Lower leg skin (tissue), 4 donors: ENCODE measurements at regions not wholly inside any gene's neighbourhood (a gene's known extent, or its start where the extent isn't known, plus 50 kb on each side); places are given as distances from the start of the nearest gene placed in this dataset.

Experiments
- DNase-seq, 2 donors: peaks; one replicate each; pipeline ENCODE4 v3.0.0-alpha.2; 2019; ENCODE audit warnings: low spot score in 2 of 2
- H3K4me3 ChIP-seq: fragments of 200-600 bp; sonication (generic); 2 replicates; pipeline ENCODE4 v1.5.1; 2017; ENCODE audit warnings: mild to moderate bottlenecking, low read depth; ENCODE audit not compliant: poor library complexity, severe bottlenecking
- CTCF ChIP-seq, 3 donors: fragments of 450-650 bp; IDR thresholded peaks; one replicate each; pipeline ENCODE4 v1.5.1; 2016; ENCODE audit warnings: antibody characterized with exemption in 3 of 3, mild to moderate bottlenecking in 3 of 3, moderate library complexity in 2 of 3
- POLR2A ChIP-seq, 2 donors: fragments of 450-650 bp; IDR thresholded peaks; one replicate each; pipeline ENCODE4 v1.6.1; 2016 to 2017; ENCODE audit warnings: antibody characterized with exemption in 2 of 2, mild to moderate bottlenecking in 1 of 2, moderate library complexity in 1 of 2
- WGBS, 2 donors: methylation state at CpG; one replicate each; pipeline ENCODE4 v1.1.5; 2018; 5-methylcytosine and 5-hydroxymethylcytosine counted together
- intact Hi-C: fragments of 100-400 bp; cut with DNase I; formaldehyde crosslinking; loops from one replicate; pipeline ENCODE4 v1.15.0; 2023; ENCODE audit warnings: low total_unique reads

DNA sequence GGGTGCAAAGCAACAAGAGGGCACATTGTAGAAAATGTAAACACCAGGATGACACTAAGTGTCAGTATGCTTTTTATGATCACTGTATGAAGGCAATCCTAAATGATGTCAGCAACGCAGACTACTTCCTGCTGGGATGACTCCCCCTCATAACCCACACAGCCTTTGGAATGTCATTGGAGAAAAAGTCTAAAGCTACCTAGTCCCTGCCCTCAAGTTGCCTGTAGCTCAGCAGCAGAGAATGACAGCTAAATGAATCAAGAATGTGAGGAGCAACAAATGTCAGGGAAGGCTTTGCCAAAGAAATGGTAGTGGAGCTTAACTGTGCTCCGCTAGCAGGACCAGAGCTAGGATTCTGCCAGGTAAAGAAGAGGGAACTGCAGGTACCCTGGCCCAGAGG is 555.6 kb downstream of the CD83 start:
- no peak for TF ChIP-seq CTCF (IDR thresholded peaks at IDR 0.05)
- WGBS, 2 donors: 93 to 95% methylated on average over 2 of the region's 2 CpGs
- intact Hi-C loops: no loop called here

DNA sequence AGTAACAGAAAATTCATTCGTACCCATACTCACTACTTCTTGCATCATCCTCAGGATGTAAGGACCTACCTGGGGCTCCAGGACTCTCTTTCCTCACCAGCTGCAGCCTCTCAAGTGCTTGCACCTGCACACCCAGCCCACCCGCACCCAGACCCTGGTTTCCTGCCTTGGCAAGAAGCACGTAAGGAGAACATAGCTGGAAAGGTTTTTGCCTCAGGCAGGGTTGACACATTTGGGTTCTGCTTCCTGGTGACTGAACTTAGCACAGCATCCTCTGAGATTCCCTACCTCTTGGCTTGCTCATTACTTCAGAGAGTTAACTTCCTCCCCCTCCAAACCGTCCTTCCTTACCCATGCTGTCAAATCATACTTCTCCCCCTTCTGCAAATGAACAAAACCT is 556.9 kb downstream of the CD83 start:
- intact Hi-C loops: no loop called here
- TF ChIP-seq CTCF (IDR thresholded peaks at IDR 0.05) (no peak), POLR2A (IDR thresholded peaks at IDR 0.05) (no peak)
- 80 to 81% methylated on average over 4 of the region's 4 CpGs for WGBS, 2 donors
- no peak for DNase-seq
- no peak overlapping the region for H3K4me3 ChIP-seq

More for the DNA sequence above, 555.6 kb downstream of the CD83 start:
- no peak for DNase-seq
- no peak overlapping the region for H3K4me3 ChIP-seq

- DNase-seq: no peak
- 95 to 97% methylated on average over 7 of the region's 7 CpGs for WGBS, 2 donors
- no peak overlapping the region for H3K4me3 ChIP-seq
- intact Hi-C loops: no loop called here
- TF ChIP-seq POLR2A (IDR thresholded peaks at IDR 0.05): no peak
These were observed 557.5 kb downstream of the CD83 start for GRCh38 chr6:14674867-14675648.

- WGBS, 2 donors: 65 to 95% methylated on average over 2 of the region's 2 CpGs
- no peak overlapping the region for H3K4me3 ChIP-seq
- DNase-seq: no peak
- intact Hi-C loops: no loop called here
- TF ChIP-seq CTCF (IDR thresholded peaks at IDR 0.05): no peak
- no peak for TF ChIP-seq POLR2A (IDR thresholded peaks at IDR 0.05)
These were observed 558.5 kb downstream of the CD83 start for GRCh38 chr6:14676064-14676463.

DNA sequence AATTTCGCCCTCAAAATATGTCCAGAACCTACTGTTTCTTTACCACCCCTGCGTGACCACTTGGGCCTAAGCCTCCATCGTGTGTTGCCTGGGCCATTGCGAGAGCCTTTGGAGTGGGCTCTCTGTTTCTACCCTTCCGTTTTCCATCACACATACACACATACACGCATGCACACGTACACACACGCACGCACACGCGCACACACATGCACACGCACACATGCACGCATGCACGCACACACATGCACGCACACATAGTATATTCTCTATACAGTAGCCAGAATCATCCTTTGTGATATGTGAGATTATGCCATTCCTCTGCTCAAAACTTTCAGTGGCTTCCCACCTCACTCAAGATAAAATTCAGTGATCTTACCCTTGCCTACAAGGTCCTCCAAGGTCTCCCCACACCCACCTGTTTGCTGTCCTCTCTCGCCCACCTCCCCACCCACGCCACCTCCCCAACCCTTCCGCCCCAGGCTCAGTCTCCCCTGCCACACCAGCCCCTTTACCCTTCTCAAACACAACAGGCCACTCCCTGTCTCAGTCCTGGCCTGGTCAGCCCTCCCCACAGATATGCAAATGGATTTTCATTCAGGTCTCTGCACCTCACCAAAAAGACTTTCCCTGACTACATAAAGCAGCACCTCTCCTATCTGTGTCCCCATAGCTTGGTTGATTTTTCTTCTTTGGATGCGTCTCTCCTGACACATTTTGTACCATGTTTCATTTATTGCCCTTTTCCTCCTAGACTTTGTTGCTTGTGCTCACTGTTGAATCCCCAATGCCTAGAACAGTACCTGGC is 559.6 kb downstream of the CD83 start:
- no peak for TF ChIP-seq POLR2A (IDR thresholded peaks at IDR 0.05)
- no peak for TF ChIP-seq CTCF (IDR thresholded peaks at IDR 0.05)
- intact Hi-C loops: no loop called here
- no peak for DNase-seq
- 98% methylated on average over 19 of the region's 19 CpGs for WGBS, 2 donors
- no peak overlapping the region for H3K4me3 ChIP-seq

DNA sequence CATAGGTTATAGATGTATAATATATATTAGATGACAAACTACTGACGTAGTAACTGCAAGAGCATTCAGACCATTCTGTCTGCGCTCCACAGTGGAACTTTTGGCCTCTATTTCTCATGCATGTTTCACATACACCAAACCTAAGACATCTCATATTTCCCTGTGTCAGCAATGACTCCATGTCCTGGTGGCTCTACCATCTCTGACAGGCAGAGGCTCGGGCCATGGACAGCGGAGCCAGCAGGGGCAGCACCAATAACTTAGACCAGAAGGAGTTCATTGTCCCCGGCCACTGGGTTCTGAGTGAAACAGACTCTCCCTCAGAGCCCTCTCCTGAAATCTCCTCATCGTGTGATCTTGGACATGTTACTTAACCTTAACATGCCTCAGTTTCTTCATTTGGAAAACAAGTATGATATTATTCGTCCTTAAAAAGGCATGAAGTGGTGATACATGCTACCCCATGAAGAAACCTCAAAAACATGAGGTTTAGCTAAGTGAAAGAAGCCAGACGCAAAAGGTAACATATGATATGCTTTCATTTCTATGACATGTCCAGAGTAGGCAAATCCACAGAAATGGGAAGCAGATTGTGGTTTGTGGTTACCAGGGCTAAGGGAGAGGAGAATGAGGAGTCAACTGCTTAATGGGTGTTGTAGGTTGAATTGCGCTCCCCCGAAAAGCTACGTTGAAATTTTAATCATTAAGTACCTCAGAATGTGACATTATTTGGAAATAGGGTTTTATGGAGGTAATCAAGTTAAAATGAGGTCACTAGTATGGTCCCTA is 564.0 kb upstream of the JARID2 start:
- no peak for DNase-seq
- WGBS, 2 donors: 90 to 93% methylated on average over 11 of the region's 11 CpGs
- no peak overlapping the region for H3K4me3 ChIP-seq
- no peak for TF ChIP-seq POLR2A (IDR thresholded peaks at IDR 0.05)
- TF ChIP-seq CTCF (IDR thresholded peaks at IDR 0.05): no peak
- intact Hi-C loops: no loop called here
